Neuronal stem cell (in vitro differentiated cells): ENCODE measurements at regions not wholly inside any gene's neighbourhood (a gene's known extent, or its start where the extent isn't known, plus 50 kb on each side); places are given as distances from the start of the nearest gene placed in this dataset.

ENCODE experiments used
- DNase-seq: peaks from one replicate; pipeline ENCODE4 v3.0.0-alpha.2; 2013; ENCODE audit warnings: low spot score
- H2AFZ ChIP-seq: one replicate; pipeline ENCODE4 v1.6.1; 2013; ENCODE audit warnings: mild to moderate bottlenecking, low read length, inconsistent platforms
- H2AK5ac ChIP-seq: 2 replicates; pipeline ENCODE4 v1.6.1; 2013; ENCODE audit warnings: low read depth, mild to moderate bottlenecking, inconsistent platforms, low read length, moderate library complexity, mixed read lengths
- H2BK120ac ChIP-seq: 2 replicates; pipeline ENCODE4 v1.6.1; 2013; ENCODE audit warnings: low read depth, mild to moderate bottlenecking, inconsistent platforms, low read length, moderate library complexity, mixed read lengths
- H2BK12ac ChIP-seq: one replicate; pipeline ENCODE4 v1.6.1; 2013; ENCODE audit warnings: low read length, inconsistent platforms
- H2BK15ac ChIP-seq: 2 replicates; pipeline ENCODE4 v1.6.1; 2013; ENCODE audit warnings: mild to moderate bottlenecking, low read length, inconsistent platforms, mixed read lengths
- H2BK5ac ChIP-seq: one replicate; pipeline ENCODE4 v1.6.1; 2013; ENCODE audit warnings: inconsistent platforms, mild to moderate bottlenecking, low read length, moderate library complexity
- H3K14ac ChIP-seq: one replicate; pipeline ENCODE4 v1.6.1; 2013; ENCODE audit warnings: low read length, inconsistent platforms
- H3K18ac ChIP-seq: 2 replicates; pipeline ENCODE4 v1.6.1; 2013; ENCODE audit warnings: low read length, inconsistent platforms
- H3K23ac ChIP-seq: 2 replicates; pipeline ENCODE4 v1.6.1; 2013; ENCODE audit warnings: low read depth, mild to moderate bottlenecking, mixed read lengths, low read length, inconsistent platforms; ENCODE audit not compliant: poor library complexity
- H3K27ac ChIP-seq: replicated peaks from 3 replicates; pipeline ENCODE4 v1.5.1; 2013; ENCODE audit warnings: low read length, inconsistent platforms
- H3K27me3 ChIP-seq, 3 experiments: 2 replicates each; pipeline ENCODE4 v1.6.1; 2013; ENCODE audit warnings: low read length in 3 of 3, mild to moderate bottlenecking in 2 of 3, inconsistent platforms in 1 of 3, low read depth in 1 of 3, mixed read lengths in 1 of 3, moderate library complexity in 1 of 3; ENCODE audit not compliant: control insufficient read depth in 3 of 3, insufficient read depth in 3 of 3
- H3K36me3 ChIP-seq, 2 donors: replicated peaks in 1 of 2; 2 replicates each; pipeline ENCODE4 v1.6.1; 2013; ENCODE audit warnings: low read length in 2 of 2; ENCODE audit not compliant: control insufficient read depth in 2 of 2, insufficient read depth in 2 of 2
- H3K4ac ChIP-seq: 2 replicates; pipeline ENCODE4 v1.6.1; 2013; ENCODE audit warnings: inconsistent platforms, mild to moderate bottlenecking, low read length, moderate library complexity
- H3K4me1 ChIP-seq, 2 donors: 1 replicate in 1 of 2; 2 replicates in 1 of 2; pipeline ENCODE4 v1.6.1; 2013; ENCODE audit warnings: low read length in 2 of 2, low read depth in 1 of 2; ENCODE audit not compliant: control insufficient read depth in 2 of 2, insufficient read depth in 1 of 2
- H3K4me2 ChIP-seq: one replicate; pipeline ENCODE4 v1.6.1; 2013; ENCODE audit warnings: mild to moderate bottlenecking, low read length, inconsistent platforms; ENCODE audit not compliant: insufficient read depth, poor library complexity, severe bottlenecking
- H3K4me3 ChIP-seq, 2 donors: 2 replicates each; pipeline ENCODE4 v1.5.1; 2013; ENCODE audit warnings: low read length in 2 of 2, mild to moderate bottlenecking in 2 of 2, inconsistent platforms in 1 of 2, moderate library complexity in 1 of 2
- H3K79me1 ChIP-seq: one replicate; pipeline ENCODE4 v1.6.1; 2013; ENCODE audit warnings: low read depth, mild to moderate bottlenecking, inconsistent platforms, low read length, moderate library complexity
- H3K9ac ChIP-seq: one replicate; pipeline ENCODE4 v1.6.1; 2013; ENCODE audit warnings: mild to moderate bottlenecking, low read depth, low read length, inconsistent platforms; ENCODE audit not compliant: poor library complexity
- H3K9me3 ChIP-seq, 2 donors: replicated peaks in 1 of 2; 2 replicates each; pipeline versions ENCODE3 to v1.6.1; 2013; ENCODE audit warnings: low read length in 2 of 2, mild to moderate bottlenecking in 2 of 2, inconsistent platforms in 1 of 2, low read depth in 1 of 2, mixed read lengths in 1 of 2, moderate library complexity in 1 of 2; ENCODE audit not compliant: control insufficient read depth in 2 of 2, insufficient read depth in 1 of 2
- H4K8ac ChIP-seq: one replicate; pipeline ENCODE4 v1.6.1; 2013; ENCODE audit warnings: low read depth, mild to moderate bottlenecking, inconsistent platforms, low read length, moderate library complexity
- H4K91ac ChIP-seq: one replicate; pipeline ENCODE4 v1.6.1; 2013; ENCODE audit warnings: low read length, low read depth, mild to moderate bottlenecking, inconsistent platforms; ENCODE audit not compliant: poor library complexity
- whole genome bisulfite sequencing, 2 donors: extraction: QIAGEN DNeasy Blood & Tissue Kit; methylation state at CpG; one replicate each; pipeline ENCODE4 v1.1.7; 2013; ENCODE audit warnings: missing lambda C conversion rate in 2 of 2, mixed read lengths in 1 of 2; ENCODE audit not compliant: insufficient read length in 2 of 2, insufficient replicate concordance in 1 of 2; ENCODE audit errors: extremely low coverage in 2 of 2; 5-methylcytosine and 5-hydroxymethylcytosine counted together

DNA sequence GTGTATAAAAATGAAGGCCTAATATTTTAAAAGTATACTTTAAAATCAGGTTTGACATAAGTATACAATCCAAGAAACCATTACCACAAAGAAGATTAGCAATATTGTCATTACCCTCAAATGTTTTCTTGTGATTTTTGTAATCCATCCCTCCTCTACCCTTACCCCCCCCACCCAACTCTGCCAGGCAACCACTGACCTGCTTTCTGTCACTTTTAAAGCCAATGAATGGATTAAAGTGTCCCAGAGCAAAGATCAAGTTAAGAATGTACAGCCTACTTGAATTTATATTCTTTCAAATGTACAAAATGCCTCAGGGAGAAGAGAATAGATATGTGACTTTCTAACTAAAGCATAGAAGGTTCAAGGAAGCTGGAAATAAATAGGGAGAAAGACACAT, 1038.8 kb upstream of the GBE1 start:
- H3K18ac ChIP-seq: no peak overlapping the region
- H3K36me3 ChIP-seq: no peaks in the 10 kb centered on the region
- no peaks in the 10 kb centered on the region for H3K27me3 ChIP-seq
- no peak for DNase-seq
- no peaks in the 10 kb centered on the region for H3K79me1 ChIP-seq
- no peak overlapping the region for H4K8ac ChIP-seq
- no peak overlapping the region for H3K14ac ChIP-seq
- no peak overlapping the region for H3K4ac ChIP-seq
- no peak overlapping the region for H2BK5ac ChIP-seq
- no peak overlapping the region for H4K91ac ChIP-seq
- H3K9me3 ChIP-seq: no peaks in the 10 kb centered on the region
- no peak overlapping the region for H2BK15ac ChIP-seq
- no peak overlapping the region for H2BK120ac ChIP-seq
- H3K23ac ChIP-seq: no peak overlapping the region
- no peak overlapping the region for H3K4me3 ChIP-seq
- H3K4me2 ChIP-seq: no peak overlapping the region
- no peak overlapping the region for H2BK12ac ChIP-seq
- H3K4me1 ChIP-seq: no peaks in the 10 kb centered on the region
- no peak overlapping the region for H2AFZ ChIP-seq
- no peak overlapping the region for H2AK5ac ChIP-seq
- no peak overlapping the region for H3K9ac ChIP-seq
- H3K27ac ChIP-seq: no peak overlapping the region

DNA sequence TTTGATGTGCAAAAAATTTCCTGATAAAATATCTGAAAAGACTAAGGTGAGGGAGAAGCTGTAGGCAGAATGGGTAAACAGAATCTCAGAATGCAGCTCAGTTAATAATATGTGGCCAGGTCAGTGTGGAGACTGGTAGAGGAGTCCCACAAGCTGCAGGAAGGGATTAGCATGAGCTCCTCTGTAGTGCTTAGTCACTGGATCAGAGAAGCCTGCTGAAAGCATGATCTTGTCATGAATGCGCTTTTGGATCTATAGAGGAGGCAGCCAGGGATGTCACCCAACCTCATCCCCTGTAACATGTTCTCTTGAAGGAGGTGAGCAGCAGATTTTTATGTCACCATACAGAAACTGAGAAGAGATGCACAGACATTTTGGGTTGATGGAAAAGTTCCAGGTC, 1035.3 kb upstream of the GBE1 start:
- no peak overlapping the region for H3K18ac ChIP-seq
- H3K23ac ChIP-seq: no peak overlapping the region
- H3K9ac ChIP-seq: no peak overlapping the region
- no peaks in the 10 kb centered on the region for H3K79me1 ChIP-seq
- no peak overlapping the region for H4K91ac ChIP-seq
- no peak overlapping the region for H3K14ac ChIP-seq
- no peak overlapping the region for H2BK5ac ChIP-seq
- H3K4ac ChIP-seq: no peak overlapping the region
- no peak overlapping the region for H3K4me2 ChIP-seq
- H4K8ac ChIP-seq: no peak overlapping the region
- no peak for DNase-seq
- H3K36me3 ChIP-seq: no peaks in the 10 kb centered on the region
- no peak overlapping the region for H3K27ac ChIP-seq
- H3K4me1 ChIP-seq: no peaks in the 10 kb centered on the region
- no peak overlapping the region for H2AK5ac ChIP-seq
- H2BK15ac ChIP-seq: no peak overlapping the region
- no peak overlapping the region for H3K4me3 ChIP-seq
- H2BK12ac ChIP-seq: no peak overlapping the region
- H2BK120ac ChIP-seq: no peak overlapping the region
- H3K27me3 ChIP-seq: no peaks in the 10 kb centered on the region
- WGBS, 2 donors: no CpG with 5 or more reads among the region's 1 CpG
- H3K9me3 ChIP-seq: no peaks in the 10 kb centered on the region
- H2AFZ ChIP-seq: peak overlapping the region; percentile 17

DNA sequence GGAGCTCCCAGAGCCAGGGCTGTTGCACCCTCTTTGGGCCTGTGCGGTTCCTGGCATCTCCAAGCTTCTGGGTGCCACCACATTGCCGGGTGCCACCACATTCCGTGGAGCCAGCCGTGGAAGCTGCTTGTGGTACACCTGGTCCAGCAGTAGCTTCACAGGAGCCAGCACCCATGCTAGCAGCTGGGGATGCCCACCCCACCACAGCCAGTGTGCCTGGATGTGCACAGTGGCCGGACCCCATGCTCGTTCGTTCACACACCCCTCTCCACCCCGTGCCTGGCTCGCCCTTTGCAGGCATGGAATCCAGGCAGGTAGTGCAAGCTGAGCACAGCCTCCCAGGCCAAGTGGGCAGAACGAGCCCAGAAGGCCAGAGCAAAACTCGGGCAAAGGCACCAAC, 1029.8 kb upstream of the GBE1 start:
- Histone ChIP-seq H2BK5ac (no peak overlapping the region), H2BK12ac (no peak overlapping the region), H2AK5ac (no peak overlapping the region), H3K23ac (no peak overlapping the region), H2BK15ac (no peak overlapping the region), H3K4me2 (no peak overlapping the region), H3K14ac (no peak overlapping the region), H3K18ac (no peak overlapping the region), H4K8ac (no peak overlapping the region), H3K27ac (no peak overlapping the region), H4K91ac (no peak overlapping the region), H2BK120ac (no peak overlapping the region), H3K4me1 (no peaks in the 10 kb centered on the region), H3K4me3 (peak overlapping the region in 1 of 2 donors; percentile 10), H3K27me3 (no peaks in the 10 kb centered on the region), H3K36me3 (no peaks in the 10 kb centered on the region), H3K9ac (peak overlapping the region; percentile 38), H3K9me3 (peaks cover 0 to 5% of the 10 kb centered on the region in 2 donors), H3K79me1 (no peaks in the 10 kb centered on the region), H2AFZ (no peak overlapping the region), H3K4ac (no peak overlapping the region)
- WGBS, 2 donors: no CpG with 5 or more reads among the region's 11 CpGs
- no peak for DNase-seq

- Histone ChIP-seq H4K91ac (no peak overlapping the region), H3K4ac (no peak overlapping the region), H2BK15ac (no peak overlapping the region), H3K4me1 (no peaks in the 10 kb centered on the region), H2AFZ (no peak overlapping the region), H2AK5ac (no peak overlapping the region), H3K4me2 (no peak overlapping the region), H2BK12ac (no peak overlapping the region), H4K8ac (no peak overlapping the region), H2BK5ac (no peak overlapping the region), H2BK120ac (no peak overlapping the region), H3K18ac (peak overlapping the region; percentile 19), H3K14ac (peak overlapping the region; percentile 6), H3K23ac (no peak overlapping the region), H3K9ac (no peak overlapping the region), H3K79me1 (no peaks in the 10 kb centered on the region), H3K27ac (no peak overlapping the region), H3K27me3 (no peaks in the 10 kb centered on the region), H3K9me3 (peaks cover 0 to 5% of the 10 kb centered on the region in 2 donors), H3K36me3 (no peaks in the 10 kb centered on the region), H3K4me3 (no peak overlapping the region)
- no CpG with 5 or more reads among the region's 13 CpGs for WGBS, 2 donors
- no peak for DNase-seq
Observed at GRCh38 chr3:82790307-82791097, 1029.1 kb upstream of the GBE1 start.
